H1 (cell line): ENCODE measurements at regions not wholly inside any gene's neighbourhood (a gene's known extent, or its start where the extent isn't known, plus 50 kb on each side); places are given as distances from the start of the nearest gene placed in this dataset.
A peak's percentile ranks its signal among the peaks of the same experiment; 100 is the strongest.

Source experiments
- CTCF ChIA-PET: fragments of 300-600 bp; sonication (Branson Sonifier 250); formaldehyde crosslinking; loops from one replicate; lab custom pipeline; 2021; ENCODE audit not compliant: partially characterized antibody; lab: Charles Lee
- POLR2A ChIA-PET: fragments of 300-600 bp; sonication (Branson Sonifier 250); formaldehyde crosslinking; loops from one replicate; lab custom pipeline; 2021; ENCODE audit warnings: inconsistent platforms; ENCODE audit not compliant: partially characterized antibody; lab: Charles Lee
- DNase-seq, 2 experiments: peaks; one replicate each; pipeline versions ENCODE4 v3.0.0 to v3.0.0-alpha.2; 2010 to 2022; ENCODE audit warnings: low spot score in 2 of 2, low read depth in 1 of 2, mixed read lengths in 1 of 2
- FAIRE-seq: peaks from 2 replicates; lab custom pipeline; 2011; peaks lifted over from hg19 to GRCh38; lab: Jason Lieb, UNC
- H2AFZ ChIP-seq: 2 replicates; pipeline ENCODE4 v1.8.1; 2012; ENCODE audit warnings: low read length, inconsistent platforms
- H2AK5ac ChIP-seq: 2 replicates; pipeline ENCODE4 v1.6.1; 2013; ENCODE audit warnings: low read depth, low read length
- H2BK120ac ChIP-seq: replicated peaks from 2 replicates; pipeline ENCODE3; 2013; ENCODE audit warnings: low read depth, low read length, inconsistent platforms
- H2BK12ac ChIP-seq: 2 replicates; pipeline ENCODE4 v1.6.1; 2013; ENCODE audit warnings: low read depth, low read length
- H2BK15ac ChIP-seq: 2 replicates; pipeline ENCODE4 v1.6.1; 2013; ENCODE audit warnings: low read length
- H2BK20ac ChIP-seq: 2 replicates; pipeline ENCODE4 v1.6.1; 2013; ENCODE audit warnings: low read length
- H2BK5ac ChIP-seq: 2 replicates; pipeline ENCODE4 v1.6.1; 2013; ENCODE audit warnings: low read depth, low read length
- H3K14ac ChIP-seq: 2 replicates; pipeline ENCODE4 v1.6.1; 2013; ENCODE audit warnings: inconsistent platforms; ENCODE audit not compliant: insufficient read length
- H3K18ac ChIP-seq: 2 replicates; pipeline ENCODE4 v1.6.1; 2013; ENCODE audit warnings: low read length; ENCODE audit errors: extremely low read depth
- H3K23ac ChIP-seq: 2 replicates; pipeline ENCODE4 v1.6.1; 2013; ENCODE audit warnings: inconsistent platforms; ENCODE audit not compliant: insufficient read length
- H3K23me2 ChIP-seq: 2 replicates; pipeline ENCODE4 v1.6.1; 2013; ENCODE audit warnings: low read depth, low read length
- H3K27ac ChIP-seq: 2 replicates; pipeline ENCODE4 v1.6.1; 2011; ENCODE audit warnings: low read depth, low read length, inconsistent platforms
- H3K27me3 ChIP-seq, 4 experiments: replicated peaks in 1 of 4; 1 replicate in 1 of 4; 2 replicates in 3 of 4; pipeline versions ENCODE4 v1.6.1 to v1.8.1; 2011 to 2013; ENCODE audit warnings: low read length in 3 of 4, mild to moderate bottlenecking in 3 of 4, inconsistent platforms in 2 of 4, mixed read lengths in 2 of 4, moderate library complexity in 1 of 4; ENCODE audit not compliant: control insufficient read depth in 3 of 4, insufficient read depth in 3 of 4; ENCODE audit errors: extremely low read depth in 1 of 4
- H3K36me3 ChIP-seq, 4 experiments: 2 replicates each; pipeline versions ENCODE4 v1.6.1 to v1.8.1; 2011 to 2013; ENCODE audit warnings: mild to moderate bottlenecking in 4 of 4, low read length in 3 of 4, moderate library complexity in 2 of 4, control low read depth in 1 of 4, inconsistent platforms in 1 of 4; ENCODE audit not compliant: insufficient read depth in 4 of 4, control insufficient read depth in 2 of 4
- H3K4ac ChIP-seq: replicated peaks from 2 replicates; pipeline ENCODE3; 2013; ENCODE audit warnings: low read length, low read depth, mixed read lengths, inconsistent platforms; ENCODE audit not compliant: insufficient read length
- H3K4me1 ChIP-seq, 4 experiments: replicated peaks in 1 of 4; 1 replicate in 1 of 4; 2 replicates in 3 of 4; pipeline versions ENCODE4 v1.6.1 to v1.8.1; 2011 to 2013; ENCODE audit warnings: low read length in 3 of 4, inconsistent platforms in 2 of 4, mixed read lengths in 1 of 4; ENCODE audit not compliant: insufficient read depth in 4 of 4, control insufficient read depth in 3 of 4
- H3K4me2 ChIP-seq, 2 experiments: 2 replicates each; pipeline versions ENCODE4 v1.6.1 to v1.8.1; 2011 to 2013; ENCODE audit warnings: low read depth in 2 of 2, low read length in 2 of 2, control low read depth in 1 of 2, inconsistent platforms in 1 of 2, mild to moderate bottlenecking in 1 of 2; ENCODE audit not compliant: insufficient read depth in 1 of 2
- H3K4me3 ChIP-seq, 4 experiments: fragments of 200-600, 300-600 bp in 1 of 4; sonication (generic), shearing (Covaris generic), sonication (Bioruptor Twin) in 1 of 4; 2 replicates each; pipeline versions ENCODE4 v1.5.1 to v1.8.1; 2011 to 2016; ENCODE audit warnings: low read length in 4 of 4, low read depth in 3 of 4, control low read depth in 2 of 4, inconsistent platforms in 2 of 4, mild to moderate bottlenecking in 2 of 4, mixed read lengths in 1 of 4, moderate library complexity in 1 of 4; ENCODE audit not compliant: insufficient read depth in 2 of 4; ENCODE audit errors: extremely low read depth in 1 of 4
- H3K56ac ChIP-seq: replicated peaks from 2 replicates; pipeline ENCODE3; 2013; ENCODE audit warnings: low read depth, mild to moderate bottlenecking, mixed read lengths, low read length, inconsistent platforms; ENCODE audit not compliant: insufficient read length
- H3K79me1 ChIP-seq: 2 replicates; pipeline ENCODE4 v1.6.1; 2013; ENCODE audit warnings: low read depth, low read length, control low read depth
- H3K79me2 ChIP-seq, 2 experiments: 2 replicates each; pipeline versions ENCODE4 v1.6.1 to v1.8.1; 2012 to 2013; ENCODE audit warnings: low read length in 2 of 2, mild to moderate bottlenecking in 2 of 2, inconsistent platforms in 1 of 2; ENCODE audit not compliant: insufficient read depth in 2 of 2, control insufficient read depth in 1 of 2
- H3K9ac ChIP-seq, 4 experiments: replicated peaks in 1 of 4; 1 replicate in 1 of 4; 2 replicates in 3 of 4; pipeline versions ENCODE4 v1.6.1 to v1.8.1; 2011 to 2013; ENCODE audit warnings: low read depth in 3 of 4, low read length in 3 of 4, control low read depth in 2 of 4, mild to moderate bottlenecking in 2 of 4, moderate library complexity in 2 of 4, inconsistent platforms in 1 of 4; ENCODE audit errors: extremely low read depth in 1 of 4
- H3K9me3 ChIP-seq, 2 experiments: 2 replicates each; pipeline versions ENCODE4 v1.6.1 to v1.8.1; 2012 to 2013; ENCODE audit warnings: mild to moderate bottlenecking in 2 of 2, moderate library complexity in 2 of 2, control low read depth in 1 of 2, inconsistent platforms in 1 of 2, low read depth in 1 of 2, low read length in 1 of 2, mixed read lengths in 1 of 2; ENCODE audit not compliant: insufficient read depth in 2 of 2
- H4K20me1 ChIP-seq, 2 experiments: replicated peaks in 1 of 2; 2 replicates each; pipeline versions ENCODE3 to v1.8.1; 2011 to 2013; ENCODE audit warnings: inconsistent platforms in 2 of 2, low read length in 2 of 2, mild to moderate bottlenecking in 1 of 2; ENCODE audit not compliant: insufficient read depth in 2 of 2, control insufficient read depth in 1 of 2
- H4K5ac ChIP-seq: 2 replicates; pipeline ENCODE4 v1.6.1; 2013; ENCODE audit warnings: low read length, low read depth, mixed read lengths, inconsistent platforms; ENCODE audit not compliant: insufficient read length
- H4K8ac ChIP-seq: 2 replicates; pipeline ENCODE4 v1.8.0; 2013; ENCODE audit warnings: mild to moderate bottlenecking, moderate library complexity, low read length, inconsistent platforms; ENCODE audit not compliant: insufficient read depth; ENCODE audit errors: extremely low read depth
- H4K91ac ChIP-seq: replicated peaks from 2 replicates; pipeline ENCODE3; 2013; ENCODE audit warnings: low read length, mixed read lengths, inconsistent platforms; ENCODE audit not compliant: insufficient read length
- ATF3 ChIP-seq: IDR thresholded peaks from 2 replicates; pipeline ENCODE4 v1.6.1; 2011; ENCODE audit warnings: low read depth, mild to moderate bottlenecking, low read length; ENCODE audit not compliant: insufficient read depth
- CTCF ChIP-seq, 3 experiments: IDR thresholded peaks; 1 replicate in 2 of 3; 2 replicates in 1 of 3; pipeline versions ENCODE4 v1.5.1 to v1.6.1; 2011; ENCODE audit warnings: low read length in 3 of 3, mild to moderate bottlenecking in 3 of 3, inconsistent platforms in 2 of 3, low read depth in 1 of 3, moderate library complexity in 1 of 3; ENCODE audit not compliant: insufficient read depth in 1 of 3; ENCODE audit errors: control extremely low read depth in 1 of 3
- GTF2F1 ChIP-seq: IDR thresholded peaks from 2 replicates; pipeline ENCODE4 v1.6.1; 2012; ENCODE audit warnings: low read depth, low read length, improper control_type of control experiment, borderline replicate concordance
- RAD21 ChIP-seq, 2 experiments: IDR thresholded peaks in 1 of 2; conservative IDR thresholded peaks in 1 of 2; 2 replicates each; pipeline ENCODE4 v1.6.1; 2011; ENCODE audit warnings: low read depth in 2 of 2, low read length in 2 of 2, improper control_type of control experiment in 1 of 2, inconsistent platforms in 1 of 2, mild to moderate bottlenecking in 1 of 2, moderate library complexity in 1 of 2
- WGBS, 2 experiments: shearing (Covaris generic) in 1 of 2; methylation state at CpG; one replicate each; pipeline versions ENCODE4 v1.1.6 to v1.1.7; 2013 to 2015; ENCODE audit warnings: low lambda C conversion rate in 2 of 2, mixed read lengths in 2 of 2, inconsistent platforms in 1 of 2, low coverage in 1 of 2, missing lambda C conversion rate in 1 of 2; ENCODE audit not compliant: insufficient replicate concordance in 2 of 2, insufficient coverage in 1 of 2, insufficient read length in 1 of 2; ENCODE audit errors: extremely low coverage in 1 of 2, missing lambda C conversion rate in 1 of 2; 5-methylcytosine and 5-hydroxymethylcytosine counted together

GRCh38 chr2:53442783-53443182, 324.8 kb upstream of the CHAC2 start:
- no peak overlapping the region for H2AK5ac ChIP-seq
- no peaks in the 10 kb centered on the region for H3K36me3 ChIP-seq
- FAIRE-seq (peak; percentile 57), DNase-seq (peak in 1 of 2 experiments; percentile 60)
- H3K79me2 ChIP-seq, result no peaks in the 10 kb centered on the region
- no peak overlapping the region for H2BK12ac ChIP-seq
- H2BK120ac ChIP-seq, result no peak overlapping the region
- H3K9me3 ChIP-seq, result no peaks in the 10 kb centered on the region
- H3K23ac ChIP-seq, result no peak overlapping the region
- no peak overlapping the region for H3K27ac ChIP-seq
- no peak overlapping the region for H4K91ac ChIP-seq
- ChIA-PET CTCF (interaction anchor here (0.6 to 2.5 kb wide), 11 partner anchors 8 to 1200 kb away, joined by 3 to 11 read pairs (median 3); no protein-coding TSS in a partner anchor), POLR2A (no interaction called here)
- H4K5ac ChIP-seq, result no peak overlapping the region
- no peak overlapping the region for H2BK15ac ChIP-seq
- no peak overlapping the region for H3K4me3 ChIP-seq
- H3K4ac ChIP-seq, result no peak overlapping the region
- H3K56ac ChIP-seq, result no peak overlapping the region
- H3K4me1 ChIP-seq, result no peaks in the 10 kb centered on the region
- H3K79me1 ChIP-seq, result no peaks in the 10 kb centered on the region
- TF ChIP-seq RAD21 (IDR thresholded peaks at IDR 0.05 in 1 of 2, conservative IDR thresholded peaks at IDR 0.05 in 1 of 2; ENCODE audit: low read depth in 2 of 2, low read length in 2 of 2) (peak; percentile 65 to 74), GTF2F1 (no peak), CTCF (IDR thresholded peaks at IDR 0.05; ENCODE audit: control extremely low read depth in 1 of 3, insufficient read depth in 1 of 3, low read depth in 1 of 3, low read length in 3 of 3) (peak; percentile 46 to 61 (median 60)), ATF3 (no peak)
- no peak overlapping the region for H2BK5ac ChIP-seq
- no peak overlapping the region for H3K9ac ChIP-seq
- WGBS, 2 experiments, result 71% methylated on average over 4 of the region's 4 CpGs; no CpG with 5 or more reads in 1 of the 2 experiments
- no peaks in the 10 kb centered on the region for H3K27me3 ChIP-seq
- no peak overlapping the region for H3K14ac ChIP-seq
- H4K20me1 ChIP-seq, result no peaks in the 10 kb centered on the region
- H3K23me2 ChIP-seq, result no peaks in the 10 kb centered on the region
- no peak overlapping the region for H3K4me2 ChIP-seq
- H3K18ac ChIP-seq, result no peak overlapping the region
- H2BK20ac ChIP-seq, result no peak overlapping the region
- no peak overlapping the region for H4K8ac ChIP-seq
- H2AFZ ChIP-seq, result no peak overlapping the region
